ENCODE measurements at regions not wholly inside any gene's neighbourhood (a gene's known extent, or its start where the extent isn't known, plus 50 kb on each side); places are given as distances from the start of the nearest gene placed in this dataset.

DNA sequence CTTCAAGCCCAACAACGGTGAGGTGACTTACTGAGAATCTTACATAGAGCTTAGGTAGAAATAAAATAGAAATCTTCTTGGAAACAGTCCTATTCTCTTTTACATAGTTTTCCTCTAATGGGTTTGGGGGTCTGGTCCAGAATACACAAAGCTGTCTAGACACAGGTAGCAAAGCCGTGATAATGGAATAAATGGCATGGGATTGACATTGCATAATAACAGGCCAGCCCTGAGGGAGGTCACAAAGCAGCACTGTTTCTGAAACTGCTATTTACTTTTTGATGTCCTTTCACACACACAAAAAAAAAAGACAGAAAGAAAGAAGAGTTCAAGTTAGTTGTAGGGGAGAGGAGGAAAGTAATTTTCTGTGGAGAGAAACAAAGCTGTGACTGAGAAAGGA lies 364.8 kb upstream of the SORCS1 start:
- ChIA-PET RAD21 (ENCODE audit: low non-redundant PET in 1 of 2, low total read pairs in 2 of 2, uncharacterized antibody in 2 of 2, unreplicated experiment in 2 of 2) (no interaction called here), POLR2A (no interaction called here), CTCF (no interaction called here)
- H2AFZ ChIP-seq (ENCODE audit: low read depth, low read length, poor library complexity, severe bottlenecking) = no peak overlapping the region
- H3K4me2 ChIP-seq (ENCODE audit: low read length) = no peak overlapping the region
- H3K4me1 ChIP-seq (ENCODE audit: control insufficient read depth in 1 of 2, insufficient read depth in 2 of 2, low read length in 2 of 2) = no peaks in the 10 kb centered on the region
- no peak overlapping the region for H3K9ac ChIP-seq (ENCODE audit: low read length)
- H3K4me3 ChIP-seq (replicated peaks in 1 of 2; ENCODE audit: low read depth in 1 of 2, low read length in 2 of 2) = no peak overlapping the region
- no peaks in the 10 kb centered on the region for H3K27me3 ChIP-seq (ENCODE audit: insufficient read depth, low read length)
- no peak for DNase-seq (ENCODE audit: low read depth, low spot score)
- no peaks in the 10 kb centered on the region for H4K20me1 ChIP-seq (ENCODE audit: insufficient read depth)
- BruUV-seq (replicated peaks) = no TSS peak
- no peak for ATAC-seq
- H3K9me3 ChIP-seq (ENCODE audit: control insufficient read depth in 1 of 2, insufficient read depth in 1 of 2, low read depth in 1 of 2, low read length in 2 of 2) = peaks cover 42 to 54% of the 10 kb centered on the region in 2 experiments
- TF ChIP-seq POLR2A (IDR thresholded peaks at IDR 0.05; ENCODE audit: borderline replicate concordance, extremely low read depth, insufficient read depth, insufficient read length) = no peak
- TF ChIP-seq RAD21 (IDR thresholded peaks at IDR 0.05; ENCODE audit: low read depth) = no peak
- no peak for TF ChIP-seq CBX3 (IDR thresholded peaks at IDR 0.05; ENCODE audit: low read depth)
- TF ChIP-seq FOSL1 (IDR thresholded peaks at IDR 0.05; ENCODE audit: low read depth) = no peak
- TF ChIP-seq, protein P1, sequence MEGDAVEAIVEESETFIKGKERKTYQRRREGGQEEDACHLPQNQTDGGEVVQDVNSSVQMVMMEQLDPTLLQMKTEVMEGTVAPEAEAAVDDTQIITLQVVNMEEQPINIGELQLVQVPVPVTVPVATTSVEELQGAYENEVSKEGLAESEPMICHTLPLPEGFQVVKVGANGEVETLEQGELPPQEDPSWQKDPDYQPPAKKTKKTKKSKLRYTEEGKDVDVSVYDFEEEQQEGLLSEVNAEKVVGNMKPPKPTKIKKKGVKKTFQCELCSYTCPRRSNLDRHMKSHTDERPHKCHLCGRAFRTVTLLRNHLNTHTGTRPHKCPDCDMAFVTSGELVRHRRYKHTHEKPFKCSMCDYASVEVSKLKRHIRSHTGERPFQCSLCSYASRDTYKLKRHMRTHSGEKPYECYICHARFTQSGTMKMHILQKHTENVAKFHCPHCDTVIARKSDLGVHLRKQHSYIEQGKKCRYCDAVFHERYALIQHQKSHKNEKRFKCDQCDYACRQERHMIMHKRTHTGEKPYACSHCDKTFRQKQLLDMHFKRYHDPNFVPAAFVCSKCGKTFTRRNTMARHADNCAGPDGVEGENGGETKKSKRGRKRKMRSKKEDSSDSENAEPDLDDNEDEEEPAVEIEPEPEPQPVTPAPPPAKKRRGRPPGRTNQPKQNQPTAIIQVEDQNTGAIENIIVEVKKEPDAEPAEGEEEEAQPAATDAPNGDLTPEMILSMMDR (IDR thresholded peaks at IDR 0.05 in 2 of 3, conservative IDR thresholded peaks at IDR 0.05 in 1 of 3; ENCODE audit: borderline replicate concordance in 1 of 3, insufficient read depth in 1 of 3, low read depth in 2 of 3, low read length in 2 of 3) = no peak
- no peak for TF ChIP-seq ZBTB33 (IDR thresholded peaks at IDR 0.05; ENCODE audit: extremely low read depth, insufficient replicate concordance, low read length)
- TF ChIP-seq ZNF274 (IDR thresholded peaks at IDR 0.05; ENCODE audit: low read depth, low read length) = no peak
- TF ChIP-seq ZFX (IDR thresholded peaks at IDR 0.05) = no peak
- no peak for TF ChIP-seq SRF (IDR thresholded peaks at IDR 0.05; ENCODE audit: low read depth)
- TF ChIP-seq JUND (IDR thresholded peaks at IDR 0.05) = no peak
- TF ChIP-seq YY1 (IDR thresholded peaks at IDR 0.05; ENCODE audit: extremely low read depth, insufficient replicate concordance, low read depth, low read length) = no peak
- TF ChIP-seq POLR2AphosphoS5 (IDR thresholded peaks at IDR 0.05; ENCODE audit: low read depth, low read length) = no peak
- TF ChIP-seq EZH2 (IDR thresholded peaks at IDR 0.05) = no peak
- TF ChIP-seq EGR1 (IDR thresholded peaks at IDR 0.05; ENCODE audit: low read depth) = no peak
- no peaks in the 10 kb centered on the region for H3K9me2 ChIP-seq (ENCODE audit: insufficient read depth)
- intact Hi-C loops (cut with micrococcal nuclease) = no loop called here
- no peaks in the 10 kb centered on the region for H3K36me3 ChIP-seq (ENCODE audit: control insufficient read depth in 1 of 2, insufficient read depth in 2 of 2, low read length in 2 of 2)
- no peaks in the 10 kb centered on the region for H3K79me2 ChIP-seq (ENCODE audit: insufficient read depth, low read length)
- no peak overlapping the region for H3K27ac ChIP-seq (ENCODE audit: low read depth, low read length)

Data from HCT116 (cell line).